ENCODE measurements at regions not wholly inside any gene's neighbourhood (a gene's known extent, or its start where the extent isn't known, plus 50 kb on each side); places are given as distances from the start of the nearest gene placed in this dataset.

DNA sequence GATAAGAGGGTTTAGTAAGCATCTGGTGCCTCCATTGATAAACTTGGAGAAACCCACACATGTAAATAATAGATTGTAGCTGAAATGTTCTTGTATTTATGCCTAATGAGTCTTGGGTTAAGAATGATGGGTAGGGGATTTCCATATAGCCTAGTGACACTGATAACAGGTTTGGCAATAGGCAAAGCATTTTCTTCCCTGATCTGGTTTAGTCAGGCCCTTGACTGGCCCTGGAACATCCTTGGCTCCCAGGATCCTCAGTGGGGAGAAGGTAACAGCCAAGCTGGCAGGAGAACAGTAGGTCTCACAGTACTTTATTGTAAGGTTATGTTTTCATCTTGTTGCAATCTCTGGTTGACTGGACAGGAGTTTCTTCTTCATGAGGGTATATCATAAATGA, 228.4 kb downstream of the DIPK2A start:
- DNase-seq (no peak), ATAC-seq (no peak)
- intact Hi-C loops (cut with DNase I), result no loop called here
- Histone ChIP-seq H3K4me3 (no peak overlapping the region), H3K27ac (no peak overlapping the region), H3K9me3 (peaks cover 5% of the 10 kb centered on the region), H3K4me1 (no peaks in the 10 kb centered on the region), H3K27me3 (ENCODE audit: low read depth) (no peaks in the 10 kb centered on the region), H3K36me3 (no peaks in the 10 kb centered on the region)
- no peak for TF ChIP-seq CTCF (IDR thresholded peaks at IDR 0.05)

- Histone ChIP-seq H3K4me1 (no peaks in the 10 kb centered on the region), H3K9me3 (peaks cover under 1% of the 10 kb centered on the region), H3K4me3 (no peak overlapping the region), H3K27me3 (ENCODE audit: low read depth) (no peaks in the 10 kb centered on the region), H3K27ac (no peak overlapping the region), H3K36me3 (no peaks in the 10 kb centered on the region)
- TF ChIP-seq CTCF (IDR thresholded peaks at IDR 0.05), result no peak
- DNase-seq (no peak), ATAC-seq (no peak)
- intact Hi-C loops (cut with DNase I), result no loop called here
Measured at GRCh38 chr3:144200466-144200865, 228.8 kb downstream of the DIPK2A start.

GRCh38 chr3:144221761-144222160, 250.1 kb downstream of the DIPK2A start:
- Histone ChIP-seq H3K27me3 (ENCODE audit: low read depth) (no peaks in the 10 kb centered on the region), H3K4me1 (no peaks in the 10 kb centered on the region), H3K27ac (no peak overlapping the region), H3K36me3 (no peaks in the 10 kb centered on the region), H3K4me3 (no peak overlapping the region), H3K9me3 (no peaks in the 10 kb centered on the region)
- DNase-seq (no peak), ATAC-seq (no peak)
- intact Hi-C loops (cut with DNase I), result no loop called here
- TF ChIP-seq CTCF (IDR thresholded peaks at IDR 0.05), result no peak

DNA sequence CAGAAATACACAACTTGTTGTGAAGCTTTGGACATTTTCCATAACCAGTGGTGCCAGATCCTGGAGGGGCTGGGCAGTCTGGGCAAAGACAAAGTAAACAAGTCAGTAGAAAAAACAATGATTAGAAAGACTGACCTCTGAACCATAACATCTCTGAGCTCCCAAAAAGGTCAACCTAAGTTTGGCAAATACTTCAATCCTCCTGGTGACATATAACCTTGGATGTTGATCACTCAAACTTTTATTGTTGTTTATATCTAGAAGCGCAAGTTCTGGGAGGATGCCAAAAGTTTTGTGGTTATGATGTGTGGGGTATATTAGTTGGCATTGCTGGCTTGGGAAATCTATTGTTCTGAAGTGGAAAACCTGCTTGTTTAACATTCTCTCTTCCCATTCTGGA, 257.7 kb downstream of the DIPK2A start:
- H3K27ac ChIP-seq, result no peak overlapping the region
- no peak overlapping the region for H3K4me3 ChIP-seq
- no peak for ATAC-seq
- intact Hi-C loops (cut with DNase I), result no loop called here
- no peaks in the 10 kb centered on the region for H3K4me1 ChIP-seq
- H3K9me3 ChIP-seq, result no peaks in the 10 kb centered on the region
- H3K36me3 ChIP-seq, result no peaks in the 10 kb centered on the region
- no peaks in the 10 kb centered on the region for H3K27me3 ChIP-seq (ENCODE audit: low read depth)
- no peak for DNase-seq
- TF ChIP-seq CTCF (IDR thresholded peaks at IDR 0.05), result no peak

- intact Hi-C loops (cut with DNase I), result no loop called here
- no peak for ATAC-seq
- Histone ChIP-seq H3K27me3 (ENCODE audit: low read depth) (no peaks in the 10 kb centered on the region), H3K4me1 (no peaks in the 10 kb centered on the region), H3K4me3 (no peak overlapping the region), H3K36me3 (no peaks in the 10 kb centered on the region), H3K27ac (no peak overlapping the region), H3K9me3 (no peaks in the 10 kb centered on the region)
- DNase-seq, result no peak
- no peak for TF ChIP-seq CTCF (IDR thresholded peaks at IDR 0.05)
Measured at GRCh38 chr3:144229953-144230352, 258.3 kb downstream of the DIPK2A start.

DNA sequence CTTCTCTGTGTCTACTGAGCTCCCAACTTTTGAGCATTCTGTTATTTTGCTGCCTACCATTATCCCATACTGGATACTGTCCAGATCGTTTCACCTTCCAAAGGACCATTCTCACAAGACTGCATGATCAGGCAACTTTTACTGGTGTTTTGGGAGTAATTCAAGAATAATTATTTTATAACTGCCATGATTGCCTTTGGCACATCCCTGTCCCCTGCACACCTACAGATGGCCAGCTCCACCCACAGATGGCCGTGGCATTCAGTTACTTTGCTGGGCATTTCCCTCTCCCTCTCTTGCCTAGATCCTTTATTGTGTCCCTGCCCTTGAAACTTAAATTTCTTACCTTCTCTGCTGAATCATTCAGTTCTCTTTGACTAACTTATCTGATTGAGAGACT, 263.9 kb downstream of the DIPK2A start:
- intact Hi-C loops (cut with DNase I), result no loop called here
- no peak overlapping the region for H3K27ac ChIP-seq
- H3K27me3 ChIP-seq (ENCODE audit: low read depth), result no peaks in the 10 kb centered on the region
- TF ChIP-seq CTCF (IDR thresholded peaks at IDR 0.05), result no peak
- DNase-seq (no peak), ATAC-seq (no peak)
- H3K4me3 ChIP-seq, result no peak overlapping the region
- H3K36me3 ChIP-seq, result no peaks in the 10 kb centered on the region
- no peaks in the 10 kb centered on the region for H3K4me1 ChIP-seq
- no peaks in the 10 kb centered on the region for H3K9me3 ChIP-seq

Data from lower lobe of right lung (tissue), 2 donors.